ENCODE measurements at regions not wholly inside any gene's neighbourhood (a gene's known extent, or its start where the extent isn't known, plus 50 kb on each side); places are given as distances from the start of the nearest gene placed in this dataset.

DNA sequence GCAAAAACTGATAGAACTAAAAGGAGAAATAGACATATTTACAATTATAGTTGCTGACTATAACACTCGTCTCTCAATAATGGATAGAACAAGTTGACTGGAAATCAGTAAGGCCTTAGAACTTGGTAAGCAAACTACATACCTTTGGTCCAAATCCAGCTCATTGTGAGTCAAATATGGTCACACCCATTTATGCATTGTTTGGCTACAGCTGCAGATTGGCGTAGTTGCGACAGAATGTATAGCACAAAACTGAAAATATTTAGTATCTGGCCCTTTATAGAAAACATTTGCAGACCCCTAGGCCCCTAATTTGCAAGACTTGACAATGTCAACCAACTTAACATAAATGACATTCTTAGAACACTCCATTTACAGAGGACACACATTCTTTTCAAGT is 103.6 kb upstream of the EGR2 start:
- TF ChIP-seq, protein P1, sequence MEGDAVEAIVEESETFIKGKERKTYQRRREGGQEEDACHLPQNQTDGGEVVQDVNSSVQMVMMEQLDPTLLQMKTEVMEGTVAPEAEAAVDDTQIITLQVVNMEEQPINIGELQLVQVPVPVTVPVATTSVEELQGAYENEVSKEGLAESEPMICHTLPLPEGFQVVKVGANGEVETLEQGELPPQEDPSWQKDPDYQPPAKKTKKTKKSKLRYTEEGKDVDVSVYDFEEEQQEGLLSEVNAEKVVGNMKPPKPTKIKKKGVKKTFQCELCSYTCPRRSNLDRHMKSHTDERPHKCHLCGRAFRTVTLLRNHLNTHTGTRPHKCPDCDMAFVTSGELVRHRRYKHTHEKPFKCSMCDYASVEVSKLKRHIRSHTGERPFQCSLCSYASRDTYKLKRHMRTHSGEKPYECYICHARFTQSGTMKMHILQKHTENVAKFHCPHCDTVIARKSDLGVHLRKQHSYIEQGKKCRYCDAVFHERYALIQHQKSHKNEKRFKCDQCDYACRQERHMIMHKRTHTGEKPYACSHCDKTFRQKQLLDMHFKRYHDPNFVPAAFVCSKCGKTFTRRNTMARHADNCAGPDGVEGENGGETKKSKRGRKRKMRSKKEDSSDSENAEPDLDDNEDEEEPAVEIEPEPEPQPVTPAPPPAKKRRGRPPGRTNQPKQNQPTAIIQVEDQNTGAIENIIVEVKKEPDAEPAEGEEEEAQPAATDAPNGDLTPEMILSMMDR (IDR thresholded peaks at IDR 0.05; ENCODE audit: insufficient read depth, low read depth, low read length): no peak
- TF ChIP-seq EZH2 (IDR thresholded peaks at IDR 0.05; ENCODE audit: insufficient read depth, low read length): no peak
